Ectodermal cell (in vitro differentiated cells): ENCODE measurements at regions not wholly inside any gene's neighbourhood (a gene's known extent, or its start where the extent isn't known, plus 50 kb on each side); places are given as distances from the start of the nearest gene placed in this dataset.

Experiments
- H3K27ac ChIP-seq: 2 replicates; pipeline ENCODE4 v1.7.0; 2013; ENCODE audit warnings: mild to moderate bottlenecking, low read depth, low read length; ENCODE audit not compliant: insufficient read depth, poor library complexity, severe bottlenecking
- H3K27me3 ChIP-seq: 2 replicates; pipeline ENCODE4 v1.7.0; 2013; ENCODE audit warnings: mild to moderate bottlenecking, low read length; ENCODE audit not compliant: insufficient read depth, control insufficient read depth, poor library complexity, severe bottlenecking
- H3K36me3 ChIP-seq: one replicate; pipeline ENCODE4 v1.7.0; 2013; ENCODE audit warnings: low read length; ENCODE audit not compliant: control insufficient read depth, insufficient read depth
- H3K4me1 ChIP-seq: one replicate; pipeline ENCODE4 v1.7.0; 2013; ENCODE audit warnings: low read length; ENCODE audit not compliant: control insufficient read depth, insufficient read depth
- H3K4me3 ChIP-seq: 2 replicates; pipeline ENCODE4 v1.7.0; 2013; ENCODE audit warnings: low read depth, low read length, control low read depth; ENCODE audit not compliant: insufficient read depth
- H3K9me3 ChIP-seq: 2 replicates; pipeline ENCODE4 v1.7.0; 2013; ENCODE audit warnings: mild to moderate bottlenecking, low read length, moderate library complexity; ENCODE audit not compliant: control insufficient read depth
- WGBS, 2 experiments: methylation state at CpG; one replicate each; pipeline ENCODE4 v1.1.7; 2013; ENCODE audit warnings: missing lambda C conversion rate in 2 of 2; 5-methylcytosine and 5-hydroxymethylcytosine counted together

- no peaks in the 10 kb centered on the region for H3K27me3 ChIP-seq
- H3K9me3 ChIP-seq = no peaks in the 10 kb centered on the region
- H3K27ac ChIP-seq = no peak overlapping the region
- no peaks in the 10 kb centered on the region for H3K36me3 ChIP-seq
- H3K4me1 ChIP-seq = no peaks in the 10 kb centered on the region
- H3K4me3 ChIP-seq = no peak overlapping the region
- WGBS, 2 experiments = 90 to 91% methylated on average over 4 of the region's 4 CpGs
Measured at GRCh38 chr14:66396164-66396563, 90.0 kb upstream of the CCDC196 start.

- no peaks in the 10 kb centered on the region for H3K27me3 ChIP-seq
- H3K4me1 ChIP-seq = no peaks in the 10 kb centered on the region
- no peak overlapping the region for H3K4me3 ChIP-seq
- no peak overlapping the region for H3K27ac ChIP-seq
- no peaks in the 10 kb centered on the region for H3K9me3 ChIP-seq
- H3K36me3 ChIP-seq = no peaks in the 10 kb centered on the region
- WGBS, 2 experiments = 100% methylated on average over 1 of the region's 1 CpG
Measured at GRCh38 chr14:66398437-66398836, 87.7 kb upstream of the CCDC196 start.

GRCh38 chr14:66401449-66402095, 84.6 kb upstream of the CCDC196 start:
- Histone ChIP-seq H3K27ac (no peak overlapping the region), H3K27me3 (no peaks in the 10 kb centered on the region), H3K36me3 (no peaks in the 10 kb centered on the region), H3K9me3 (no peaks in the 10 kb centered on the region), H3K4me3 (no peak overlapping the region), H3K4me1 (peaks cover 6% of the 10 kb centered on the region)
- 71 to 79% methylated on average over 1 of the region's 1 CpG for WGBS, 2 experiments

- Histone ChIP-seq H3K4me1 (peaks cover 10% of the 10 kb centered on the region), H3K36me3 (no peaks in the 10 kb centered on the region), H3K4me3 (no peak overlapping the region), H3K27ac (no peak overlapping the region), H3K9me3 (no peaks in the 10 kb centered on the region), H3K27me3 (no peaks in the 10 kb centered on the region)
- WGBS, 2 experiments = 60 to 75% methylated on average over 5 of the region's 5 CpGs
Measured at GRCh38 chr14:66403183-66403582, 83.0 kb upstream of the CCDC196 start.

- H3K27me3 ChIP-seq = no peaks in the 10 kb centered on the region
- no peaks in the 10 kb centered on the region for H3K36me3 ChIP-seq
- no peak overlapping the region for H3K27ac ChIP-seq
- H3K9me3 ChIP-seq = no peaks in the 10 kb centered on the region
- peaks cover 10% of the 10 kb centered on the region for H3K4me1 ChIP-seq
- WGBS, 2 experiments = 87 to 88% methylated on average over 3 of the region's 3 CpGs
- H3K4me3 ChIP-seq = no peak overlapping the region
Measured at GRCh38 chr14:66404051-66404545, 82.1 kb upstream of the CCDC196 start.

GRCh38 chr14:66405158-66405557, 81.0 kb upstream of the CCDC196 start:
- H3K9me3 ChIP-seq = no peaks in the 10 kb centered on the region
- H3K27ac ChIP-seq = no peak overlapping the region
- H3K4me3 ChIP-seq = no peak overlapping the region
- H3K36me3 ChIP-seq = no peaks in the 10 kb centered on the region
- 81% methylated on average over 1 of the region's 1 CpG for WGBS, 2 experiments
- peaks cover 10% of the 10 kb centered on the region for H3K4me1 ChIP-seq
- H3K27me3 ChIP-seq = no peaks in the 10 kb centered on the region

- H3K4me3 ChIP-seq = no peak overlapping the region
- no peak overlapping the region for H3K27ac ChIP-seq
- H3K9me3 ChIP-seq = no peaks in the 10 kb centered on the region
- no peaks in the 10 kb centered on the region for H3K27me3 ChIP-seq
- H3K36me3 ChIP-seq = no peaks in the 10 kb centered on the region
- H3K4me1 ChIP-seq = no peaks in the 10 kb centered on the region
Measured at GRCh38 chr14:66413901-66414300, 72.3 kb upstream of the CCDC196 start.

- 86 to 94% methylated on average over 1 of the region's 1 CpG for WGBS, 2 experiments
- no peak overlapping the region for H3K27ac ChIP-seq
- H3K4me1 ChIP-seq = no peaks in the 10 kb centered on the region
- H3K4me3 ChIP-seq = no peak overlapping the region
- H3K9me3 ChIP-seq = no peaks in the 10 kb centered on the region
- no peaks in the 10 kb centered on the region for H3K36me3 ChIP-seq
- no peaks in the 10 kb centered on the region for H3K27me3 ChIP-seq
Measured at GRCh38 chr14:66414511-66414910, 71.7 kb upstream of the CCDC196 start.

GRCh38 chr14:66420251-66421006, 65.7 kb upstream of the CCDC196 start:
- WGBS, 2 experiments = 84 to 88% methylated on average over 2 of the region's 2 CpGs
- Histone ChIP-seq H3K36me3 (no peaks in the 10 kb centered on the region), H3K27ac (no peak overlapping the region), H3K27me3 (no peaks in the 10 kb centered on the region), H3K4me3 (no peak overlapping the region), H3K4me1 (no peaks in the 10 kb centered on the region), H3K9me3 (no peaks in the 10 kb centered on the region)

- Histone ChIP-seq H3K27me3 (no peaks in the 10 kb centered on the region), H3K27ac (no peak overlapping the region), H3K4me3 (no peak overlapping the region), H3K4me1 (no peaks in the 10 kb centered on the region), H3K9me3 (no peaks in the 10 kb centered on the region), H3K36me3 (no peaks in the 10 kb centered on the region)
- 90 to 92% methylated on average over 6 of the region's 6 CpGs for whole genome bisulfite sequencing, 2 experiments
Measured at GRCh38 chr14:66421990-66422946, 63.9 kb upstream of the CCDC196 start.
